NCI-H2107 (cell line): ENCODE measurements at regions not wholly inside any gene's neighbourhood (a gene's known extent, or its start where the extent isn't known, plus 50 kb on each side); places are given as distances from the start of the nearest gene placed in this dataset.
A peak's percentile ranks its signal among the peaks of the same experiment; 100 is the strongest.
"Not testable (repeated sequence)": the region's sequence is repeated elsewhere in the genome, so short reads cannot be mapped to it uniquely, and the experiment has no call there.

Source experiments
- DNase-seq: peaks from one replicate; lab custom pipeline; 2025; lab: John Stamatoyannopoulos, UW

- DNase-seq: no peak
Observed at GRCh38 chr3:127439621-127440020, 150.9 kb downstream of the TPRA1 start.

GRCh38 chr3:127438951-127439350, 151.1 kb upstream of the PRR20G start:
- no peak for DNase-seq

- DNase-seq: no peak
Observed at GRCh38 chr3:127438371-127438770, 150.5 kb upstream of the PRR20G start.

- DNase-seq: not testable (repeated sequence)
Observed at GRCh38 chr3:127435299-127435698, 147.5 kb upstream of the PRR20G start.

- no peak for DNase-seq
Observed at GRCh38 chr3:127431066-127431465, 143.2 kb upstream of the PRR20G start.

GRCh38 chr3:127428344-127428997, 140.6 kb upstream of the PRR20G start:
- DNase-seq: no peak

GRCh38 chr3:127427666-127428065, 139.8 kb upstream of the PRR20G start:
- DNase-seq: no peak

GRCh38 chr3:127427156-127427555, 139.3 kb upstream of the PRR20G start:
- no peak for DNase-seq

GRCh38 chr3:127426444-127427153, 138.8 kb upstream of the PRR20G start:
- DNase-seq: no peak

- DNase-seq: peak; percentile 33
Observed at GRCh38 chr3:127425505-127426443, 137.9 kb upstream of the PRR20G start.

- DNase-seq: no peak
Observed at GRCh38 chr3:127424766-127425504, 137.1 kb upstream of the PRR20G start.

- DNase-seq: no peak
Observed at GRCh38 chr3:127423856-127424765, 136.3 kb upstream of the PRR20G start.

GRCh38 chr3:127422663-127423375, 135.0 kb upstream of the PRR20G start:
- no peak for DNase-seq

- DNase-seq: no peak
Observed at GRCh38 chr3:127421943-127422662, 134.3 kb upstream of the PRR20G start.

GRCh38 chr3:127420829-127421228, 133.0 kb upstream of the PRR20G start:
- DNase-seq: no peak

GRCh38 chr3:127419641-127420553, 132.1 kb upstream of the PRR20G start:
- DNase-seq: no peak

GRCh38 chr3:127419182-127419581, 131.3 kb upstream of the PRR20G start:
- DNase-seq: peak; percentile 28

GRCh38 chr3:127418560-127419147, 130.8 kb upstream of the PRR20G start:
- DNase-seq: no peak
